ENCODE measurements at regions not wholly inside any gene's neighbourhood (a gene's known extent, or its start where the extent isn't known, plus 50 kb on each side); places are given as distances from the start of the nearest gene placed in this dataset.

GRCh38 chr12:91999823-92000222 lies 145.8 kb downstream of the BTG1 start:
- DNase-seq (ENCODE audit: low read depth) = no peak

GRCh38 chr12:91998316-91998715 lies 147.3 kb downstream of the BTG1 start:
- no peak for DNase-seq (ENCODE audit: low read depth)

- no peak for DNase-seq (ENCODE audit: low read depth)
These were observed 151.3 kb downstream of the BTG1 start for GRCh38 chr12:91994208-91994797.

GRCh38 chr12:91993287-91994017 lies 152.2 kb downstream of the BTG1 start:
- no peak for DNase-seq (ENCODE audit: low read depth)

GRCh38 chr12:91991399-91992187 lies 154.1 kb downstream of the BTG1 start:
- DNase-seq (ENCODE audit: low read depth) = no peak

- DNase-seq (ENCODE audit: low read depth) = no peak
These were observed 155.1 kb downstream of the BTG1 start for GRCh38 chr12:91990525-91990924.

GRCh38 chr12:91989143-91989542 lies 156.5 kb downstream of the BTG1 start:
- DNase-seq (ENCODE audit: low read depth) = no peak

GRCh38 chr12:91988086-91988923 lies 157.3 kb downstream of the BTG1 start:
- DNase-seq (ENCODE audit: low read depth) = no peak

GRCh38 chr12:91986084-91986483 lies 159.6 kb downstream of the BTG1 start:
- no peak for DNase-seq (ENCODE audit: low read depth)

- no peak for DNase-seq (ENCODE audit: low read depth)
These were observed 160.5 kb downstream of the BTG1 start for GRCh38 chr12:91985002-91985787.

GRCh38 chr12:91984556-91984955 lies 161.1 kb downstream of the BTG1 start:
- no peak for DNase-seq (ENCODE audit: low read depth)

- no peak for DNase-seq (ENCODE audit: low read depth)
These were observed 161.7 kb downstream of the BTG1 start for GRCh38 chr12:91983935-91984334.

GRCh38 chr12:91982946-91983345 lies 162.7 kb downstream of the BTG1 start:
- DNase-seq (ENCODE audit: low read depth) = no peak

- DNase-seq (ENCODE audit: low read depth) = no peak
These were observed 165.2 kb downstream of the BTG1 start for GRCh38 chr12:91980389-91980821.

GRCh38 chr12:91978143-91978542 lies 167.5 kb downstream of the BTG1 start:
- no peak for DNase-seq (ENCODE audit: low read depth)

- no peak for DNase-seq (ENCODE audit: low read depth)
These were observed 169.8 kb downstream of the BTG1 start for GRCh38 chr12:91975891-91976290.

GRCh38 chr12:91974541-91975085 lies 171.0 kb downstream of the BTG1 start:
- no peak for DNase-seq (ENCODE audit: low read depth)

GRCh38 chr12:91973813-91974212 lies 171.8 kb downstream of the BTG1 start:
- DNase-seq (ENCODE audit: low read depth) = no peak

GRCh38 chr12:91972896-91973295 lies 172.8 kb downstream of the BTG1 start:
- no peak for DNase-seq (ENCODE audit: low read depth)

GRCh38 chr12:91968777-91969171 lies 176.9 kb downstream of the BTG1 start:
- DNase-seq (ENCODE audit: low read depth) = no peak
